ENCODE measurements at regions not wholly inside any gene's neighbourhood (a gene's known extent, or its start where the extent isn't known, plus 50 kb on each side); places are given as distances from the start of the nearest gene placed in this dataset.
"Not testable (repeated sequence)": the region's sequence is repeated elsewhere in the genome, so short reads cannot be mapped to it uniquely, and the experiment has no call there.

GRCh38 chr3:145911016-145911415, 250.0 kb downstream of the PLOD2 start:
- no peak overlapping the region for H3K4me3 ChIP-seq
- intact Hi-C loops (cut with DNase I), result no loop called here
- no peaks in the 10 kb centered on the region for H3K9me3 ChIP-seq
- no peak for TF ChIP-seq CTCF (IDR thresholded peaks at IDR 0.05)
- H3K4me1 ChIP-seq, result no peaks in the 10 kb centered on the region
- DNase-seq, result no peak
- H3K27ac ChIP-seq, result no peak overlapping the region
- no peak for ATAC-seq
- no peaks in the 10 kb centered on the region for H3K36me3 ChIP-seq (ENCODE audit: insufficient read depth in 1 of 2, low read depth in 1 of 2)
- 67 to 86% (median 71%) methylated on average over 2 of the region's 2 CpGs for WGBS, 3 donors
- H3K27me3 ChIP-seq (ENCODE audit: insufficient read depth in 3 of 3, low read length in 2 of 3), result no peaks in the 10 kb centered on the region

GRCh38 chr3:145915787-145916186, 245.2 kb downstream of the PLOD2 start:
- no peak for ATAC-seq
- no peak overlapping the region for H3K4me3 ChIP-seq
- H3K36me3 ChIP-seq (ENCODE audit: insufficient read depth in 1 of 2, low read depth in 1 of 2), result no peaks in the 10 kb centered on the region
- DNase-seq, result no peak
- H3K4me1 ChIP-seq, result no peaks in the 10 kb centered on the region
- intact Hi-C loops (cut with DNase I), result no loop called here
- H3K27me3 ChIP-seq (ENCODE audit: insufficient read depth in 3 of 3, low read length in 2 of 3), result no peaks in the 10 kb centered on the region
- no peaks in the 10 kb centered on the region for H3K9me3 ChIP-seq
- no peak for TF ChIP-seq CTCF (IDR thresholded peaks at IDR 0.05)
- H3K27ac ChIP-seq, result no peak overlapping the region
- WGBS, 3 donors, result 64 to 70% (median 65%) methylated on average over 3 of the region's 3 CpGs

- WGBS, 3 donors, result 84 to 91% (median 86%) methylated on average over 9 to 12 of the region's 21 CpGs
- ATAC-seq; H3K36me3 ChIP-seq (ENCODE audit: insufficient read depth in 1 of 2, low read depth in 1 of 2); H3K4me3 ChIP-seq; H3K27me3 ChIP-seq (ENCODE audit: insufficient read depth in 3 of 3, low read length in 2 of 3); intact Hi-C loops (cut with DNase I); DNase-seq; H3K9me3 ChIP-seq; H3K4me1 ChIP-seq; H3K27ac ChIP-seq: not testable (repeated sequence)
Observed at GRCh38 chr3:145927736-145928135, 233.2 kb downstream of the PLOD2 start.

GRCh38 chr3:145936971-145937370, 224.0 kb downstream of the PLOD2 start:
- WGBS, 3 donors, result 82 to 88% (median 83%) methylated on average over 6 of the region's 6 CpGs
- intact Hi-C loops (cut with DNase I), result no loop called here
- Histone ChIP-seq H3K36me3 (ENCODE audit: insufficient read depth in 1 of 2, low read depth in 1 of 2) (no peaks in the 10 kb centered on the region), H3K27ac (no peak overlapping the region), H3K4me3 (no peak overlapping the region), H3K27me3 (ENCODE audit: insufficient read depth in 3 of 3, low read length in 2 of 3) (no peaks in the 10 kb centered on the region), H3K4me1 (no peaks in the 10 kb centered on the region), H3K9me3 (no peaks in the 10 kb centered on the region)
- no peak for TF ChIP-seq CTCF (IDR thresholded peaks at IDR 0.05)
- ATAC-seq (no peak), DNase-seq (no peak)

- no peaks in the 10 kb centered on the region for H3K27me3 ChIP-seq (ENCODE audit: insufficient read depth in 3 of 3, low read length in 2 of 3)
- H3K27ac ChIP-seq, result no peak overlapping the region
- ATAC-seq (no peak), DNase-seq (no peak)
- no peak for TF ChIP-seq CTCF (IDR thresholded peaks at IDR 0.05)
- no peak overlapping the region for H3K4me3 ChIP-seq
- H3K36me3 ChIP-seq (ENCODE audit: insufficient read depth in 1 of 2, low read depth in 1 of 2), result no peaks in the 10 kb centered on the region
- 73 to 80% (median 74%) methylated on average over 2 of the region's 2 CpGs for WGBS, 3 donors
- no peaks in the 10 kb centered on the region for H3K4me1 ChIP-seq
- intact Hi-C loops (cut with DNase I), result no loop called here
- no peaks in the 10 kb centered on the region for H3K9me3 ChIP-seq
Observed at GRCh38 chr3:145939431-145939830, 221.6 kb downstream of the PLOD2 start.
